GM12874 (cell line): ENCODE measurements at regions not wholly inside any gene's neighbourhood (a gene's known extent, or its start where the extent isn't known, plus 50 kb on each side); places are given as distances from the start of the nearest gene placed in this dataset.
A peak's percentile ranks its signal among the peaks of the same experiment; 100 is the strongest.

Source experiments
- TF ChIP-seq, protein P1 (sequence below): IDR thresholded peaks from 2 replicates; pipeline ENCODE4 v1.5.1; 2011; ENCODE audit warnings: low read depth, mild to moderate bottlenecking, control low read depth, low read length, moderate library complexity; ENCODE audit not compliant: insufficient read depth

DNA sequence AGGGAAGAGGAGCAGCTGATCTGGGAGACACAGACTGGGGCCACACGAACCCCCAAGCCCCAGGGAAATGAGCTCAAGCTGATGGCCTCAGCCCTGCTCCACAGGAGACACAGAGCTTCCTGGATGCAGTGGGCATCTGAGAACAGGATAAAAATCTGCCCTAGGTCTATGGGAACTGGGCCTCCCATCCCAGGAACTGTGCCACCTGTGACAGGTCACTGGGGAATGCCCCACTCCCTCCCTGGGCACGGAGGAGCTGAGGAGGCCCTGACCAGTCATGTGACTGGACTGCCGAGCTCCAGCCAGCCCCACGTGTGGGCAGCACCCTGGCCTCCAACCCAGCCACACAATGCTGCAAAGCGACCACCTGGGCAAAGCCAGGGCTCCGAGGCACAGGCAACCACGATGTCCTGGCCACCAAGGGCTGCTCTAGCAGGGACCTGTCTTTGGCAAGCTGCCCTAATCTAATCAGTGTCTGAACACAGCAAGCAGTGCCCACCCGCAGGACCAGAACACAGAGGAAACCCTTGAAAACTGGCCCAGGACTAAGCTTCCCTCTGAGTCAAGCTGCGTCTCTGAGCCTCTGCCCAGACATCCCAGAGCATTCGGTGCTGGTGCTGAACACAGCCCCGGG, 57.8 kb upstream of the ID2 start:
- TF ChIP-seq, protein P1, sequence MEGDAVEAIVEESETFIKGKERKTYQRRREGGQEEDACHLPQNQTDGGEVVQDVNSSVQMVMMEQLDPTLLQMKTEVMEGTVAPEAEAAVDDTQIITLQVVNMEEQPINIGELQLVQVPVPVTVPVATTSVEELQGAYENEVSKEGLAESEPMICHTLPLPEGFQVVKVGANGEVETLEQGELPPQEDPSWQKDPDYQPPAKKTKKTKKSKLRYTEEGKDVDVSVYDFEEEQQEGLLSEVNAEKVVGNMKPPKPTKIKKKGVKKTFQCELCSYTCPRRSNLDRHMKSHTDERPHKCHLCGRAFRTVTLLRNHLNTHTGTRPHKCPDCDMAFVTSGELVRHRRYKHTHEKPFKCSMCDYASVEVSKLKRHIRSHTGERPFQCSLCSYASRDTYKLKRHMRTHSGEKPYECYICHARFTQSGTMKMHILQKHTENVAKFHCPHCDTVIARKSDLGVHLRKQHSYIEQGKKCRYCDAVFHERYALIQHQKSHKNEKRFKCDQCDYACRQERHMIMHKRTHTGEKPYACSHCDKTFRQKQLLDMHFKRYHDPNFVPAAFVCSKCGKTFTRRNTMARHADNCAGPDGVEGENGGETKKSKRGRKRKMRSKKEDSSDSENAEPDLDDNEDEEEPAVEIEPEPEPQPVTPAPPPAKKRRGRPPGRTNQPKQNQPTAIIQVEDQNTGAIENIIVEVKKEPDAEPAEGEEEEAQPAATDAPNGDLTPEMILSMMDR, result no peak

DNA sequence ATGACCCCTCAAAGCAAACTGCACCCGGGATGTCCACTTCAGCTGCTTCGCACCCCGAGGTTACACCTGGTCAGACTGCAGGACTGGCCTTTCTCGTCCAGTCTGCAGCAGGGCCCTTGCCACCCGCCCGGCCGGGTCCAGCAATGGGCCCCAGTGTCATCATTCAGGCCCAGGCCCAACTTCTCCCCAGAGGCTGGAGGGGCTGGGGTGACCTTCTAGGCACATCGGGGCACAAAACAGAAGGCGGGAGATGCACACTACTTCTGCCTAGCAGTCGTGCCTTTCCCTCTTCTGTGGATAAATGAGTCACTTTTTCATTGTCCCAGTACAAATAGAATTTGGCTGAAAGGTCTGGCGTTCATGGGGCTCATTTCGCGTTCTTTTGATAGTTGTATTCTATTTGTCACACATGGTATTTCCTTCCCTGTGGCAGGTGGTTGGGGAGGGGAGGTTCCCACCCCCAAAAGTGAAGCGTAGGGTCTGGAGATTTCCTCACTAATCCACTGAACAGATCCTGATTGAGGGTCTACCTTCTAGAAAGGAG, 56.9 kb upstream of the ID2 start:
- TF ChIP-seq, protein P1, result no peak

DNA sequence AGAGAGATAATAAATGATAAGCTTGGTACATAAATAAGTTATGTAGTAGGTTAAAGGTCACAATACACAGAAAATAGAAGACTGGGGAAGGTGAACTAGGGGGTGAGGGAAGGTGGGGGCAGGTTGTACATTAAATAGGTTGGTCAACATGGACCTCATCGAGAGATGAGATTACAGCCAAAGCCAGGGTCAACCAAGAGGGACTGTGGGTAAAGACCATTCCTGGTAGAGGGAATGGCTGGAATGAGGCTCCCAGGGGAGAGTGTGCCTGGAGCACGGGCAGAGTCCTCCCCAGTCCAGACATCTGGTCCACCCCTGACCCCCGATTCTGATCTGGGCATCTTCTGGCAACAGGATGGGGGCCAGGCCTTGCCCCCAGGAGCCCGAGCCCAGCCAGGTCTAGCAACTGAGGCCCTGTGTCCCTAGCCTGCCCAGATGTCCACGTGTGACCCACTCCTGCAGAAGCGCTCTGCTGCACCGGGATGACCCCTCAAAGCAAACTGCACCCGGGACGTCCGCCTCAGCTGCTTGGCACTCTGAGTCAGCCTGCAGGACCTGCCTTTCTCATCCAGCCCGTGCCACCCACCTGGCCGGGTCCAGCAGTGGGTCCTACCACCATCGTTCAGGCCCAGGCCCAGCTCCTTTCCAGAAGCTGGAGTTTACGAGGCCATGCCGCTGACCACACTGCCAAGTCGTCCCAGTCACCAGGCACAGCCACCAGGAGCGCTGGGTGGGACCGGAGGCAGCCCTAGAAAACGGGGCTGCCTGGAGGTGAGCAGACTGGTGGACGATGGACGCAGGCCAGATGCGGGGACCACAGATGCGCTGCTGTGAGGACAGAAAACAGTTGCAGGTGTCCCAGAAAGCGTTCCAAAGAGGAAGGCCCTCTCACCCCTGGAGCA, 56.2 kb upstream of the ID2 start:
- TF ChIP-seq, protein P1, result no peak

DNA sequence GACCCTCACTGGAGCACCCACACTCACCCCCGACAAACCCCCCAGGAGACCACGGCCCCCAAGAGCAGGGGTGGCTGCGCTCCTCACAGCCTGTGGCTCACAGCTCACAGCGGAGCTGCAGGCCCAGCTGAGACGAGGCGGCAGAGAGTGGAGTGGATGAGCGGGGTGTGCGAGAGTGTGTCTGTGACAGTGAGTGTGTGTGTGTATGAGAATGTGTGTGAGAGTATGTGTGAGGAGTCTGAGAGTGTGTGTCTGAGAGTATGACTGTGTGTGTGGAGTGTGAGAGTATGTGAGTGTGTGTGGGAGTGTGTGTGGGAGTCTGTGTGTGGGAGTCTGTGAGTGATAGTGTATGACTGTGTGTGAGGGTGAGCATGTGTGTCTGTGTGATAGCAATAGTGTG, 55.3 kb upstream of the ID2 start:
- TF ChIP-seq, protein P1, result no peak

DNA sequence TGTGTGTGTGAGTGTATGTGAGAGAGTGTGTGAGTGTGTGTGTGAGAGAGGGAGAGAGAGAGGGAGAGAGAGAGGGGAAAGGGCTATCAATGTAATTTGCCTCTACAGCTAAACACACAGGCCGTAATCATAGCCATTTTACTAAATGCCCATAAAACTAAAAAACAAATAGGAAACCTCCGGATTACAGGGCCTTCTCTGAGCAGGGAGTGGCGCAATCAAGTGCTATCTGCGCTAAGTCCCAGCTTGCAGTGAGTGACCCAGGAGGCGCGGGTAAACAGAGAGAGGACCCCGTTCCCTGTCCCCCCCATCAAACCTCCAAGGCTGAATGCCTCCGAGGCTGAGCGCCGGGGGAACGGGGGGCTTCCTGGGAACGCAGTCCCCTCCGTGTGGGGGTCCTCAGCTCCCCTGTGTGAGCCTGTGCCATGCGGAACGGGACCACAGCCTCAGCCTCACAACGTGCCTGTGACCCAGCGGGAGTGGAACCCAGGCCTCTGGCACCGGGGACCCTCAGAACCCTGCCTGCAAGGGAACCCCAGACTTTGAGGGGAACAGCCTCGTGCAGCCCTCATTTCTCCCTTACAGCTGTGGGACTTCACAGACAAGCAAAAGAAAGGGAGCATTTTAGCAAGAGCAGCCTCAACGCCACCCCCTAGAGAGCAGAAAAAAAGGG, 54.7 kb upstream of the ID2 start:
- TF ChIP-seq, protein P1, result no peak

DNA sequence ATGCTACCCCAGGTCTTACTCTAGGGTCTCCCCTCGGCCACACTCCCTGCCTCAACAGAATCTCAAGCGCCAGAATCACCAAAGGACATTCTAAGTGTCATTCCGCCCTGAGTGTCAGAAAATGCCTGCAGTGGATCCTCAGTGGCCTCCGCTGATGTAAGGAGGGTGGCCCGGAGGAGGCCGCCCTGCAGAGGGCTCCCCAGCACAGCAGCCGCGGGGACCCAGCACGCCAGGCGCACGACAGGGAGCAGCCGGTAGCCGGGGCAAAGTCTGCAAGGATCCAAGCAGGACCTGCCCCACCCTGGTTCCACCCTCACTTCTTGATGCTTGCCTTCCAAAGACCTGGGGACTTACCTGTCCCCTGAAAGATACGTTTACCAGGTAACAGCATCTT, 54.2 kb upstream of the ID2 start:
- TF ChIP-seq, protein P1, result no peak

DNA sequence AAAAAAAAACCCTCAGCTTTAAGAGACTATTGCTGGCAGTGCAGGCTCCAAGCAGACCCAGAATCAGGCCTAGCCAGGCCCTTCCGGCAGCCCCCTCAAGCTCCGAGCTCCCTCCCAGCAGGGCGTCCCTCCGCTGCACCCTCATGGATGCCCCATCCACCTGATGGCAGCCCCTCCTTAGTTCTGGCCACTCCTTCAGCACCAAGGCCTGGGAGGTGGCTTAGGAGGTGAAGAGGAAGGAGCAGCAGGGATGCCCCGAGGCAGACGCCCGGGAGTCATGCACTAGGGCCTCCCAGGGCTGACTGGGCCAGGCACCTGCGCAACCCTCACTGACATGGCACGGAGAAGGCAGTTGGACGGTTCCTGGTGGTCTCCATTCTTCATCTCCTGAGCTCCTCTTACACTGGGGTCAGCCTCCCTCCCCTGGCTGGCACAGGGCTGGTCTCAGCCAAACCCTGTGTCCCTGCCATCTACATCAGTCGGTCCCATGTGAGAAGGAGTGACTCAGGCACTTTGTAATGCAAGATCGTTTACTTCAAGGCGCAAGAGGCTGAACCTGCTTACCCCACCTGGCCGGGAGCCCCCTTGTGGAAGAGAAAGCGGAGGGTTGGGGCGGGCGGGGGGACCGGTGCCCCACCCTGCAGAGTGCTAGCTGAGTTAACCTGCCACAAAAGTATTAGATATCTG, 53.5 kb upstream of the ID2 start:
- TF ChIP-seq, protein P1, result 0 out of 2 replicates have a peak, but pooled peaks have one; percentile 28
